ENCODE measurements at regions not wholly inside any gene's neighbourhood (a gene's known extent, or its start where the extent isn't known, plus 50 kb on each side); places are given as distances from the start of the nearest gene placed in this dataset.

DNA sequence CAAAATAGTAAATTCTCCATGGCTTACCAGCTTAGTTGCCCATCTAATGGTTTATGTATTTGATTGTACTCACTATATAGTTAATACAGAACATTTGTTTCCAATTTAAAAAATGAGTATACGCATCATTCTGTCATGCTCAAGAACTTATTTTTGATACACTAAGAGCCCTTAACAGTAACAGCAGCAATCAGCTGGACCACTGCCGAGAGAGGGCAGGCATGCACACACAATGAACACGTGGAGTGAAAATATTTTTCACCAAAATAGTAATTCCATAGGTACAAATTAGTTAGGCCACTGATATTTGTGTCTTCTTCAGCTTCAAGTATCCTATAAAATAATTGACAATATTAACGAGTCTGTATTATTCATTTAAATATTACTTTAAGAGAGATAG is 109.9 kb downstream of the KLF12 start:
- no peak for TF ChIP-seq CTCF (IDR thresholded peaks at IDR 0.05)
- TF ChIP-seq, protein P1, sequence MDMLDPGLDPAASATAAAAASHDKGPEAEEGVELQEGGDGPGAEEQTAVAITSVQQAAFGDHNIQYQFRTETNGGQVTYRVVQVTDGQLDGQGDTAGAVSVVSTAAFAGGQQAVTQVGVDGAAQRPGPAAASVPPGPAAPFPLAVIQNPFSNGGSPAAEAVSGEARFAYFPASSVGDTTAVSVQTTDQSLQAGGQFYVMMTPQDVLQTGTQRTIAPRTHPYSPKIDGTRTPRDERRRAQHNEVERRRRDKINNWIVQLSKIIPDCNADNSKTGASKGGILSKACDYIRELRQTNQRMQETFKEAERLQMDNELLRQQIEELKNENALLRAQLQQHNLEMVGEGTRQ (CRISPR knock-in tag; IDR thresholded peaks at IDR 0.05): no peak

Data from WTC11 (cell line).